ENCODE measurements at regions not wholly inside any gene's neighbourhood (a gene's known extent, or its start where the extent isn't known, plus 50 kb on each side); places are given as distances from the start of the nearest gene placed in this dataset.

- H3K4me3 Mint-ChIP-seq = no peak overlapping the region
- no peaks in the 10 kb centered on the region for H3K36me3 Mint-ChIP-seq
- no peak for DNase-seq
- no peaks in the 10 kb centered on the region for H3K27me3 Mint-ChIP-seq
- H3K9me3 Mint-ChIP-seq = no peaks in the 10 kb centered on the region
- no peaks in the 10 kb centered on the region for H3K4me1 Mint-ChIP-seq
- H3K27ac Mint-ChIP-seq = no peak overlapping the region
These were observed 276.5 kb upstream of the MTNR1B start for GRCh38 chr11:92692826-92693546.

- no peaks in the 10 kb centered on the region for H3K27me3 Mint-ChIP-seq
- no peaks in the 10 kb centered on the region for H3K4me1 Mint-ChIP-seq
- no peak for DNase-seq
- H3K36me3 Mint-ChIP-seq = no peaks in the 10 kb centered on the region
- H3K27ac Mint-ChIP-seq = no peak overlapping the region
- no peaks in the 10 kb centered on the region for H3K9me3 Mint-ChIP-seq
- H3K4me3 Mint-ChIP-seq = no peak overlapping the region
These were observed 273.4 kb upstream of the MTNR1B start for GRCh38 chr11:92696076-92696475.

- Mint-ChIP-seq H3K4me1 (no peaks in the 10 kb centered on the region), H3K4me3 (no peak overlapping the region), H3K27me3 (no peaks in the 10 kb centered on the region), H3K36me3 (no peaks in the 10 kb centered on the region), H3K27ac (no peak overlapping the region), H3K9me3 (no peaks in the 10 kb centered on the region)
- DNase-seq = no peak
These were observed 271.8 kb upstream of the MTNR1B start for GRCh38 chr11:92697461-92698312.

- no peak overlapping the region for H3K27ac Mint-ChIP-seq
- H3K4me3 Mint-ChIP-seq = no peak overlapping the region
- no peaks in the 10 kb centered on the region for H3K36me3 Mint-ChIP-seq
- no peaks in the 10 kb centered on the region for H3K4me1 Mint-ChIP-seq
- no peaks in the 10 kb centered on the region for H3K9me3 Mint-ChIP-seq
- DNase-seq = no peak
- H3K27me3 Mint-ChIP-seq = no peaks in the 10 kb centered on the region
These were observed 270.7 kb upstream of the MTNR1B start for GRCh38 chr11:92698742-92699141.

- Mint-ChIP-seq H3K36me3 (no peaks in the 10 kb centered on the region), H3K27ac (no peak overlapping the region), H3K4me3 (no peak overlapping the region), H3K4me1 (no peaks in the 10 kb centered on the region), H3K27me3 (no peaks in the 10 kb centered on the region), H3K9me3 (peaks cover 2% of the 10 kb centered on the region)
- DNase-seq = no peak
These were observed 267.2 kb upstream of the MTNR1B start for GRCh38 chr11:92702037-92702804.

GRCh38 chr11:92702805-92703448 is 266.5 kb upstream of the MTNR1B start:
- Mint-ChIP-seq H3K27ac (no peak overlapping the region), H3K9me3 (peaks cover 2% of the 10 kb centered on the region), H3K27me3 (no peaks in the 10 kb centered on the region), H3K4me3 (no peak overlapping the region), H3K36me3 (no peaks in the 10 kb centered on the region), H3K4me1 (no peaks in the 10 kb centered on the region)
- no peak for DNase-seq

GRCh38 chr11:92703449-92703830 is 266.0 kb upstream of the MTNR1B start:
- no peak for DNase-seq
- Mint-ChIP-seq H3K27me3 (no peaks in the 10 kb centered on the region), H3K36me3 (no peaks in the 10 kb centered on the region), H3K4me3 (no peak overlapping the region), H3K27ac (no peak overlapping the region), H3K9me3 (peaks cover 2% of the 10 kb centered on the region), H3K4me1 (no peaks in the 10 kb centered on the region)

- DNase-seq = no peak
- Mint-ChIP-seq H3K36me3 (no peaks in the 10 kb centered on the region), H3K4me1 (no peaks in the 10 kb centered on the region), H3K27me3 (no peaks in the 10 kb centered on the region), H3K27ac (no peak overlapping the region), H3K4me3 (no peak overlapping the region), H3K9me3 (peaks cover 2% of the 10 kb centered on the region)
These were observed 262.3 kb upstream of the MTNR1B start for GRCh38 chr11:92707173-92707619.

GRCh38 chr11:92707665-92708064 is 261.8 kb upstream of the MTNR1B start:
- no peak for DNase-seq
- Mint-ChIP-seq H3K9me3 (peaks cover 2% of the 10 kb centered on the region), H3K4me3 (no peak overlapping the region)

GRCh38 chr11:92709329-92709728 is 260.1 kb upstream of the MTNR1B start:
- no peak overlapping the region for H3K27ac Mint-ChIP-seq
- no peak for DNase-seq
- peaks cover 2% of the 10 kb centered on the region for H3K9me3 Mint-ChIP-seq
- no peaks in the 10 kb centered on the region for H3K27me3 Mint-ChIP-seq
- no peak overlapping the region for H3K4me3 Mint-ChIP-seq
- no peaks in the 10 kb centered on the region for H3K36me3 Mint-ChIP-seq
- H3K4me1 Mint-ChIP-seq = no peaks in the 10 kb centered on the region

More at GRCh38 chr11:92707665-92708064, 261.8 kb upstream of the MTNR1B start:
- H3K4me1 Mint-ChIP-seq = no peaks in the 10 kb centered on the region
- H3K36me3 Mint-ChIP-seq = no peaks in the 10 kb centered on the region
- no peak overlapping the region for H3K27ac Mint-ChIP-seq
- H3K27me3 Mint-ChIP-seq = no peaks in the 10 kb centered on the region

- no peaks in the 10 kb centered on the region for H3K36me3 Mint-ChIP-seq
- no peaks in the 10 kb centered on the region for H3K4me1 Mint-ChIP-seq
- no peaks in the 10 kb centered on the region for H3K27me3 Mint-ChIP-seq
- H3K4me3 Mint-ChIP-seq = no peak overlapping the region
- no peak overlapping the region for H3K27ac Mint-ChIP-seq
- H3K9me3 Mint-ChIP-seq = no peaks in the 10 kb centered on the region
- DNase-seq = no peak
These were observed 257.5 kb upstream of the MTNR1B start for GRCh38 chr11:92711926-92712325.

- H3K4me1 Mint-ChIP-seq = no peaks in the 10 kb centered on the region
- H3K4me3 Mint-ChIP-seq = no peak overlapping the region
- DNase-seq = no peak
- H3K9me3 Mint-ChIP-seq = no peaks in the 10 kb centered on the region
- no peaks in the 10 kb centered on the region for H3K36me3 Mint-ChIP-seq
- no peak overlapping the region for H3K27ac Mint-ChIP-seq
- no peaks in the 10 kb centered on the region for H3K27me3 Mint-ChIP-seq
These were observed 255.3 kb upstream of the MTNR1B start for GRCh38 chr11:92714111-92714510.

- Mint-ChIP-seq H3K4me1 (no peaks in the 10 kb centered on the region), H3K36me3 (no peaks in the 10 kb centered on the region), H3K9me3 (no peaks in the 10 kb centered on the region), H3K27ac (no peak overlapping the region), H3K4me3 (no peak overlapping the region), H3K27me3 (no peaks in the 10 kb centered on the region)
- DNase-seq = no peak
These were observed 252.2 kb upstream of the MTNR1B start for GRCh38 chr11:92717240-92717639.

- no peaks in the 10 kb centered on the region for H3K36me3 Mint-ChIP-seq
- H3K4me1 Mint-ChIP-seq = no peaks in the 10 kb centered on the region
- DNase-seq = no peak
- H3K9me3 Mint-ChIP-seq = peaks cover 6% of the 10 kb centered on the region
- no peaks in the 10 kb centered on the region for H3K27me3 Mint-ChIP-seq
- H3K4me3 Mint-ChIP-seq = no peak overlapping the region
- H3K27ac Mint-ChIP-seq = no peak overlapping the region
These were observed 249.1 kb upstream of the MTNR1B start for GRCh38 chr11:92720385-92720784.

GRCh38 chr11:92725352-92725751 is 244.1 kb upstream of the MTNR1B start:
- H3K36me3 Mint-ChIP-seq = no peaks in the 10 kb centered on the region
- no peak for DNase-seq
- H3K4me3 Mint-ChIP-seq = no peak overlapping the region
- peaks cover 6% of the 10 kb centered on the region for H3K9me3 Mint-ChIP-seq
- H3K4me1 Mint-ChIP-seq = no peaks in the 10 kb centered on the region
- H3K27ac Mint-ChIP-seq = no peak overlapping the region
- H3K27me3 Mint-ChIP-seq = no peaks in the 10 kb centered on the region

Data from activated naive CD8-positive, alpha-beta T cell treated with anti-CD3 and anti-CD28 coated beads for 36 hours (primary cell).